HG02759 (cell line): ENCODE measurements at regions not wholly inside any gene's neighbourhood (a gene's known extent, or its start where the extent isn't known, plus 50 kb on each side); places are given as distances from the start of the nearest gene placed in this dataset.

ENCODE experiments used
- ATAC-seq: cut with Tn5 transposase; IDR thresholded peaks from one replicate; pipeline ENCODE4 v1.9.1; 2021; ENCODE audit warnings: mild to moderate bottlenecking, moderate library complexity; ENCODE audit not compliant: unreplicated experiment

- ATAC-seq, result no peak
Measured at GRCh38 chr9:115964710-115965347, 188.8 kb upstream of the PAPPA start.

DNA sequence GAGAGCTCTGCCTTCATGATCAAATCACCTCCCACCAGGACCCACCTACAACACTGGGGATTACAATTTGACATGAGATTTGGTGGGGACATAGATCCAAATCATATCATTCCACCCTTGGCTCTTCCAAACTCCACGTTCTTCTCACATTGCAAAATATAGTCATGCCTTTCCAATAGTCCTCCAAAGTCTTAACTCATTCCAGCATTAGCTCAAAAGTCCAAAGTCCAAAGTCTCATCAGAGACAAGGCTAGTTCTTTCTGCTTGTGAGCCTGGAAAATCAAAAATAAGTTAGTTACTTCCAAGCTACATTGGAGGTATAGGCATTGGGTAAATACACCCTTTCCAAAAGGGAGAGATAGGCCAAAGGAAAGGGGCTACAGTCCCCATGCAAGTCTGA lies 186.9 kb upstream of the PAPPA start:
- ATAC-seq, result no peak

DNA sequence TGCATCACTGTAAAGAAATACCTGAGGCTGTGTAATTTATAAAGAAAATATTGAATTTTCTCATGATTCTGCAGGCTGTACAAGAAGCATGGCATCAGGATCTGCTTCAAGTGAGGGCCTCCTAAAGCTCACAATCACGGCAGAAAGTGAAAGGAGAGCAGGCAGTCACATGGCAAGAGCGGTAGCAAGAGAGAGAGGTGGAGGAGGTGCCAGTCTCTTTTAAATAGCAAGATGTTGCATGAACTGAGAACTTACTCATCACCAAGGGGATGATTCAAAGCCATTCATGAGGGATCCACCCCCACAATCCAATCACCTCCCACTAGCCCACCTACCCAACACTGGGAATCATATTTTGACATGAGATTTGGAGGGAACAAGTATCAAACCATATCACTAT lies 184.5 kb upstream of the PAPPA start:
- no peak for ATAC-seq

DNA sequence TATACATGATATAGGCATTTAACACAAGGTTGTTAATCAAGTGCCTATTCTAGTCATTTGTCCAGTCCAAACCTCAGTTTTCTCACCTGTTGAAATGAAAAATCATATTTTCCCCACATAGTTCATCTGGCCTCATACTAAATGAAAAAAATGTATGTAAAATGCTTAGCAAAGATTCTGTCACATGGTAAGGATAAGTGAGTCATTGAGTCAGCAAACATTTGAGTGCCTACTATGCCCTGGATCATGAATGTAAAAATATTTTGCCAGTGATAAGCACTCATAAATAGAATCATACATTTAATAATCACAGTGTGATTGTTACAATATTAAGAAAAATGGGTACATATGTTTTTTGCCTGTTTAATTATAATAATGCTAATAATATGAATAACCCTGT lies 181.2 kb upstream of the PAPPA start:
- no peak for ATAC-seq

DNA sequence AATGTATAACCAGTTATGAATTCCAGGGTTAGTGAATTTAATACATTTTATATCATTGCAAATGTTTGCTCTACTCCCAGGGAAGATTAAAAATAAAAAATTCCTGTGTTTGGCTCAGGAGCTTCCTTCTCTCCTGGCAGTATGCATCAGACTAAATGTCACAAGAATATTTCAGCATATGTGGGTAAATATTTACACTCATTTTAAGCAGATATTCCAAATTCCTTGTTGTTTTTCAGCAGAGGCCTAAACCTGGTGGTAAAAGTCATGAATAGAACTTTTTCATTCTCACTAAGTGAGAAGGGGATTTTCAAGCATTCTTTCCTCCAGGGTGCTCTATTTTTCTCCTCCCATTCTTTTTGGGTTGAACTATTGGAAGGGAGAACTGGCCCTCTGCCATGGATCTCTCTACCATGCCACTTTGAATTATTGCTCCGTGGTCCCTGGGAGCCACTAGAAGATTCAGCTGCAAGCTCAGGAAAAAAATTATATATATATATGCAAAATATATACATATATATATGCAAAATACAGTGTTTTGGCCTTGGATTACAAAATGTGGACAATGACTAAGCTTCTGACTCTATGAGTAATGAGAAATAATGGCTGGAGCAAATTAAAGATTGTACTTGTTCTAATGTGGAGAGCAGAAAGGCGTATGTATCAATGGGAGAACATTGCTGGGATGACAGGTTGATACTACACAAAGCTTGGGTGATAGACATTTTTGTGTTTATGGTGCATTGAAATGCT lies 180.6 kb upstream of the PAPPA start:
- no peak for ATAC-seq

- ATAC-seq, result no peak
Measured at GRCh38 chr9:115976781-115977180, 176.8 kb upstream of the PAPPA start.

GRCh38 chr9:115978091-115978490 lies 175.5 kb upstream of the PAPPA start:
- ATAC-seq, result no peak

DNA sequence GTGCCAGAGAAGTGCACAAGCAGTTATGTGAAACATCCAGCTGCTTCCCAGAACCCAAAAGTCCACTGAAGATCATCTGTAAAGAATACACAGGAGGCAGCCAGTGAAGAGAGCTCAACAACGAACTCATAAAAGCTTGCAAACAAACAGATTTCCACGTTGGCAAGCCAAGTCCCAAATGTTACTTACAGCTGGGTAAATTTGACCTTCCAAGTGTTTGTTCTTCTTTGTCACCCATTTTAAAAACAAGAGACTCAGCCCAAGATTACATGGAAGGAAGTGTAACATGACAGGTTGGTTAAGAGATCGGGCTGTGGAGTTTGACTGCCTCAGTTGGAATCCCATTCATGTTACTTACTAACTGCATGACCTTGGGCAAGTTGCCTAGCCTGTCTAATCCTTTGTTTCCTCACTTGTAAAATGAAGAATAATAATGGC lies 174.9 kb upstream of the PAPPA start:
- ATAC-seq, result no peak

- no peak for ATAC-seq
Measured at GRCh38 chr9:115980054-115980453, 173.5 kb upstream of the PAPPA start.

DNA sequence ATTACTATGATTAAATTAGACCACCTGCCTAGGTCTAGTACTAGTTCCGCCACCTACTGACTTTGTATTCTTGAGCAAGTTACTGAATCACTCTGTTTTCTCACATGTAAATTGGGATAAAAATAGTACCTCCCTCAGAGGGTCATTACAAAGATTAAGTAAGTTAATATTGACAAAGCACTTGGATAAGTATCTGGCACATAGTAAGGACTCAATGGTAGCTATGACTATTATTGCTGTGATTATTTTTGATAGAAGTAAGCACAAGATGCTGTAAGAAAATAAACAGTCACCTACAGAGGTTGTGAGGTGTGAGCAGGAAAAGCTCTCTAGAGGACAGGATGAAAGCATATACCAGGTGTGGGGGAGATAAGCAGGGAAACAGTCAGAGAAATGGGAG lies 173.1 kb upstream of the PAPPA start:
- no peak for ATAC-seq

DNA sequence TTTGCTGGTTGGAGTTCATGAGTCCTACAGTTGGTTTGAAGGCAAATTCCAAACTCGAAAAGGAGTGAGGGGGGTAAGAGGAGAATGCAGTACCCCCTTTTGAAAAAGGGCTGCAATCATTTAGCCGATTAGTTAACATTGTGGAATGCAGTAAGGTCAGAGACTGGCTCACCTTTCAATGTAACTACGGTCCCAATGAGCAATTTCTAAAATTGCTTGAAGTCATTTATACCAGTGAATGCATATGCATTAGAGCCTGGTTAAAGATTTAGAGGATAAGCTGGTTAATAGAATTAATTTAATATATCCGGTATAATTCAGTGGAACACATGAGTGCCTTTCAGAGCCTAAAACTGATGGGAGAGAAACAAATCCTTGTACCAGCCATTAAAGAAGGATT lies 172.6 kb upstream of the PAPPA start:
- ATAC-seq, result no peak

- no peak for ATAC-seq
Measured at GRCh38 chr9:115983366-115983765, 170.2 kb upstream of the PAPPA start.

DNA sequence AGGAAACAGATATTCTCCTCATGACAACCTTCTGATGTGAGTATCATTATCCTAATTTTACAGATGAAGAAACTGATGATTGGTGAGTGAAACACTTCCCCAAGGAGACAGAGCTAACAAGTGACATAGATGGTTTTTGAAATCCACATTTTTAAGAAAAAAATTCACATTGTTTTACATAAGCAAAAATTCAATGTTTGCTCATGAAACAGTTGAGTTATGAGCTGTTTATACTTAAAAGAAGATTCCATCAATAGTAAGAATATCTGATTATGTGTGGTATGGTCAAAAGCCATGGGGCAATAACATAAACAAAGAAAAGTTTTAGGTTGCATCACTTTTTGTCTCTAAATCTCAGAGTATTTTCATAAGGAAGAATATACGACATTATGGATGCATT lies 167.9 kb upstream of the PAPPA start:
- ATAC-seq, result no peak

DNA sequence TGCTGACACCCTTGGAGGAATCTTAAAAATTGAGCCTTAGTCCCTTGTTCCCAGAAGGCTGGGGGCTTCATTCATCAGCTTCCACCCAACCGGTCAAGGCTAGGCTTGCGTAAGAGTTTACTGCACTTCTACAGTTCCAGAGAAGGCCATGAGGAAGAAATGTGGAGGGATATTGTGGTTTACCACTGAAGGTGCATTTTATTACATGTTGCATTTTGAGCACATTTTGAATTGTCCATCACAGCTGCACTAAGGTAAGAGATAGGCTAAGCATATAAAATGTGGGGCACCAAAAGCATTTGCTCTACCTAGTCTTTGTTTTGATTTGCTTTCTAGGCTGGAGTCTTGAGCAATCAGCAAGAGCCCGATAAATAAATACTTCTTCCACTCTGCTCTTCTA lies 167.1 kb upstream of the PAPPA start:
- no peak for ATAC-seq

- ATAC-seq, result no peak
Measured at GRCh38 chr9:115988701-115989100, 164.9 kb upstream of the PAPPA start.

DNA sequence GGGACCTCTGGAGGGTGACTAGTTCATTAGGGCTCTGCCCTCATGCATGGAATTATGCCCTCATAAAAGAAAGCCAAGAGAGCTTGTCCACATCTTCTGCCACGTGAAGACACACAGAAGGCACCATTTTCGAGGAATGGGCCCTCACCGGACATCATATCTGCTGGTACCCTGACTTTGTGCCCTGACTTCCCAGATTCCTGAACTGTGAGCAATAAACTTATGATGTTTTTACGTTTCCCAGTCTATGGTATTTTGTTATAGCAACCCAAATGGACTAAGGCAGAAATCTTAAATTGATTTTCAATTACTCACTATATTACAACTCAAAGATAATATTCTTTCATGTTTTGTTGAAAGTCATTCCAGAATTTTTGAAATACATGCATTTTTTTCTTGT lies 163.8 kb upstream of the PAPPA start:
- ATAC-seq, result no peak

GRCh38 chr9:115992834-115993233 lies 160.8 kb upstream of the PAPPA start:
- ATAC-seq, result no peak

GRCh38 chr9:115997923-115998322 lies 155.7 kb upstream of the PAPPA start:
- no peak for ATAC-seq

DNA sequence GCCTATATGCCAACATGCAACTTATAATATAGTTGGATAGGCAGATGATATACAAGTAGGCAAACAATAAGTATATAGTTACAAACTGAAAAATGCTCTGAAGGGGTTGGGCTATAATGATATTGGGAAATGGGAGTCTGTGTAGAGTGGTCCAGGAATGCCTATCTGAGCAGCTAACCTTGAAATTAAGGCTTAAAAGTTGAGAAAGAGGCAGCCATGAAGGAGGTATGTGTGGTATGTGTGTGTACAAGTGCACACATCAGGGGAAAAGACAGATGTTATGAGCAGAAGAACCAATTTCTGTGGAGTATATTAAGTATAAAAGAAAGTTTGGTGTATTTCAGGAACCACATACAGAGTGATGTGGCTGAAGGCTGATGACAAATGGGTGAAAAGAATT lies 154.9 kb upstream of the PAPPA start:
- ATAC-seq, result no peak

DNA sequence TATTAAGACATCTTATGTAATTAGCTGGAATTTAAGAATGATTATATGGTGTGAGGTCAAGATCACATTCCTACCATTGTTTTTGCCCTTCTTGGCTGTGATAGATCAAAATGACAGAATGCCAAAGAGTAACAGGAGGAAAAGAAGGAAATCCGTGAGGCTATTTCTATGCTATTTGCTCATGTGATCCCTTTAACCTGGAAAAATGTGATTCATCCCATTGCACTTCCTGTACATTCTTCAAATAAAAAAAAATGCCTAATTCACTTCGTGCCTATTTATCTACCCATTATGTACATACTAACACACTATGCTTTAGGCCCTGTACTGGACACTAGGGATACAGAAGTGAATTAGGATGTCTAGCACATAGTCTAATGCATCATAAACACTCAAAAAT lies 154.1 kb upstream of the PAPPA start:
- no peak for ATAC-seq

DNA sequence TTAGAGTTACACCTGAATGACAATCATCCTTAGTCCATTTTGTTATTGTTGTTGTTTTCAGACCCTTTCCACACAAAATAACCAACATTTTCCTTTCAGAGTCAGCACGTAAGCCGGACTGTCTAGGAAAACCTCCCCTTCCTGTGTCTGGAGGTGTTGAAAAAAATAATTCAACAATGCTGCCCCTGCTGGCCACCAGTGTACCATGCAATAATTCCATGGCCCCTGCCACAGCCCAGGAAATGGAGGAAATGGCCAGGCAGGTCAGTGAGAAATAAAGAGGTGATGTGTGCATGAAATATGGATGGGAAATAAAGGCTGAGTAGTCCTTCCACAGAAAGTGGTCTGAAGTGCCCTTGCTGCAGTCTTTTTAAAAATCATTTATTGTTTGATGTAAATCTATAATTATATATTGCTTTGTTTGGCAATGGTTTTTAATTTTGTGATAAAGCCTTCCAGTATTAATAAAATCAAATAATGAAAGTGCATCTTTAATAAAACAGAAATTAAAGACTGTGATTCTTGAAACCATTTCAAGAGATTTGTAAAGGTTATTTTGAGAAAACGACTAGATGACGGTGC lies 152.8 kb upstream of the PAPPA start:
- ATAC-seq, result peak; percentile 57

DNA sequence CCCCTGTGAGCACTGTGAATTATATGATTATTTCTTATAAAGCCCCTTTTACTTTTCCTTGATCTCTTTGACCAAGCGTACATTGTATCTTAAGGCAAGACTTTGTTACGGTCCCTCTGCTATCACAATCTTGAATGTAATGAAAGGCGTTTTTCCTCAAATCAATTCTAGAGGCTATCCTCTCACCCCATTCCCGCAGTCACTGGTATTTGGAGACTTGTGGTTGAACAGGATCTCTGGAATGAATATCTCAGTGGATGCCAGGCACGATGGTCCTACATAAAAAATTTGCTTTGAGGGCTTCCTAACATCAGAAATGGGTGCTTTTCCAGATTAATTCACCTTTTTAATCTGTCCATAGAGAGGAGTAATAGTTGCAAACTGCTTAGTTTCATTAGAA lies 151.4 kb upstream of the PAPPA start:
- ATAC-seq, result no peak
